Endometrium (tissue), 2 donors: ENCODE measurements at regions not wholly inside any gene's neighbourhood (a gene's known extent, or its start where the extent isn't known, plus 50 kb on each side); places are given as distances from the start of the nearest gene placed in this dataset.

Source experiments
- FAIRE-seq: peaks from 2 replicates; lab custom pipeline; 2012; peaks lifted over from hg19 to GRCh38; lab: Jason Lieb, UNC
- donor health status: control.
- donor health status: control.

- no peak for FAIRE-seq
Measured at GRCh38 chr18:54717673-54718407, 110.4 kb upstream of the RAB27B start.

- no peak for FAIRE-seq
Measured at GRCh38 chr18:54718408-54718773, 109.9 kb upstream of the RAB27B start.

- FAIRE-seq: no peak
Measured at GRCh38 chr18:54720620-54721019, 107.7 kb upstream of the RAB27B start.

GRCh38 chr18:54726143-54726542 is 102.1 kb upstream of the RAB27B start:
- FAIRE-seq: no peak

GRCh38 chr18:54734059-54734458 is 94.2 kb upstream of the RAB27B start:
- FAIRE-seq: no peak

- no peak for FAIRE-seq
Measured at GRCh38 chr18:54736981-54737380, 91.3 kb upstream of the RAB27B start.

GRCh38 chr18:54737986-54738385 is 90.3 kb upstream of the RAB27B start:
- FAIRE-seq: no peak

- no peak for FAIRE-seq
Measured at GRCh38 chr18:54739476-54739875, 88.8 kb upstream of the RAB27B start.

GRCh38 chr18:54740136-54740846 is 88.0 kb upstream of the RAB27B start:
- FAIRE-seq: no peak

- peak; percentile 35 for FAIRE-seq
Measured at GRCh38 chr18:54742120-54742519, 86.2 kb upstream of the RAB27B start.

GRCh38 chr18:54742659-54743604 is 85.3 kb upstream of the RAB27B start:
- peak; percentile 60 for FAIRE-seq

- FAIRE-seq: no peak
Measured at GRCh38 chr18:54743605-54743995, 84.7 kb upstream of the RAB27B start.

GRCh38 chr18:54749291-54749690 is 79.0 kb upstream of the RAB27B start:
- no peak for FAIRE-seq

- no peak for FAIRE-seq
Measured at GRCh38 chr18:54750350-54750749, 77.9 kb upstream of the RAB27B start.

- FAIRE-seq: no peak
Measured at GRCh38 chr18:54752185-54752584, 76.1 kb upstream of the RAB27B start.

GRCh38 chr18:54755456-54755855 is 72.8 kb upstream of the RAB27B start:
- FAIRE-seq: no peak

- no peak for FAIRE-seq
Measured at GRCh38 chr18:54762386-54762785, 65.9 kb upstream of the RAB27B start.

GRCh38 chr18:54764786-54765185 is 63.5 kb upstream of the RAB27B start:
- FAIRE-seq: no peak

- no peak for FAIRE-seq
Measured at GRCh38 chr18:54765636-54766375, 62.5 kb upstream of the RAB27B start.

- no peak for FAIRE-seq
Measured at GRCh38 chr18:54766634-54767033, 61.6 kb upstream of the RAB27B start.

- FAIRE-seq: no peak
Measured at GRCh38 chr18:54767098-54767497, 61.2 kb upstream of the RAB27B start.
